Left lung (tissue), 4 donors: ENCODE measurements at regions not wholly inside any gene's neighbourhood (a gene's known extent, or its start where the extent isn't known, plus 50 kb on each side); places are given as distances from the start of the nearest gene placed in this dataset.
A peak's percentile ranks its signal among the peaks of the same experiment; 100 is the strongest.

Experiments
- ATAC-seq: fragments of 200-7000 bp; cut with Tn5 transposase; one replicate; pipeline ENCODE4 v1.9.1; 2020; ENCODE audit warnings: moderate library complexity
- DNase-seq, 4 donors: peaks; one replicate each; pipeline ENCODE4 v3.0.0-alpha.2; 2013 to 2020
- H3K27ac ChIP-seq, 2 donors: fragments of 200-600 bp; sonication (generic) in 1 of 2; one replicate each; pipeline versions ENCODE4 v1.5.0 to v1.8.0; 2020 to 2021
- H3K27me3 ChIP-seq, 2 donors: fragments of 200-600 bp; sonication (generic) in 1 of 2; one replicate each; pipeline versions ENCODE4 v1.5.0 to v1.8.0; 2020 to 2021
- H3K36me3 ChIP-seq, 2 donors: fragments of 200-600 bp; sonication (generic) in 1 of 2; one replicate each; pipeline versions ENCODE4 v1.5.0 to v1.8.0; 2020 to 2021
- H3K4me1 ChIP-seq, 2 donors: fragments of 200-600 bp; one replicate each; pipeline ENCODE4 v1.8.0; 2021
- H3K4me3 ChIP-seq, 2 donors: fragments of 200-600 bp; sonication (generic) in 1 of 2; one replicate each; pipeline versions ENCODE4 v1.5.0 to v1.8.0; 2020 to 2021; ENCODE audit warnings: mild to moderate bottlenecking in 1 of 2
- H3K9me3 ChIP-seq, 2 donors: fragments of 200-600 bp; sonication (generic) in 1 of 2; one replicate each; pipeline versions ENCODE4 v1.5.0 to v1.8.0; 2020 to 2021
- CTCF ChIP-seq, 2 donors: fragments of 200-600 bp; sonication (generic) in 1 of 2; IDR thresholded peaks; one replicate each; pipeline versions ENCODE4 v1.5.0 to v1.8.0; 2021; ENCODE audit warnings: antibody characterized with exemption in 2 of 2
- intact Hi-C, 2 donors: fragments of 100-400 bp; cut with DNase I; formaldehyde crosslinking; loops; one replicate each; pipeline versions ENCODE4 v1.11.2 to v1.14.2; 2022
- donor health status: DM: no; HTN: yes; CAD: no.
- donor health status: DM: no; HTN: no; CAD: no.

- Histone ChIP-seq H3K9me3 (peaks cover 0 to 4% of the 10 kb centered on the region in 2 donors), H3K27ac (no peak overlapping the region), H3K27me3 (no peaks in the 10 kb centered on the region), H3K36me3 (no peaks in the 10 kb centered on the region), H3K4me3 (no peak overlapping the region), H3K4me1 (no peaks in the 10 kb centered on the region)
- DNase-seq, result no peak
- no peak for ATAC-seq
- no peak for TF ChIP-seq CTCF (IDR thresholded peaks at IDR 0.05)
- intact Hi-C loops, result no loop called here
Observed at GRCh38 chr16:64165368-64165767, 956.5 kb downstream of the CDH11 start.

DNA sequence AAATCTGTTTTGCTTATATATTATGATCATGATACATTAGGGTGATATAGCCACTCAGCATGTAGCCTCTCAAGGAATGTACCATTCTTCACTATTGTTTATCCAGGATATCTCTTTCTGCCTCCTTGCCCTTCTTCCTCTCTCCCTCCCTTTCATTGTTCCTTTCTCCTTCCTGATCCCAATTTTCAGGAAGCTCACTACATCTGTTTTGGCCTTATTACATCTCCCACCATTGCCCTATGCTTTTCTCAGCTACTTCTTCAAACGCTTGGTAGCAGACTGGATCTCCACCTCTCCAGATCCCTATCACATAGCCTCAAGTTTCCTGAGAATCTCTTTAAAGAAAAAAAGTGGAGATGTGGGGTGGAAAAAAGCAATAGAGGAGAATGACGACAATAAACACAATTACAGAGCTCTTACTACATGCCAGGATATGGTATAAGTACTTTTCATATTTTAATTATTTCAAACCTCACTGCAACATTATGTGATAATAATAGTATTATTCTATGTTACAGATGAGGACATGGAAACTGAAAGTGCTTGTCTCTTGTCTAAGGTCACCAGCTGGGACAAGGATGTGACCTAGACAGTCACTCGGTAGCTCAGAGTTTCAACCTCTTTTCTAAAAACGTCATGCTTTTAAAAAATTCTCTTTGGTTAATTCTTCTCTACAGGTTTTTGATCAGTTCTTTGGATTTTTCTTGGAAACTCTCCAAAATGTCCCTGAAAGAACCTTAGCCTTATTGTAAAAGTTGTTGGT lies 959.1 kb downstream of the CDH11 start:
- no peak for ATAC-seq
- intact Hi-C loops, result no loop called here
- no peaks in the 10 kb centered on the region for H3K36me3 ChIP-seq
- no peaks in the 10 kb centered on the region for H3K4me1 ChIP-seq
- no peak for TF ChIP-seq CTCF (IDR thresholded peaks at IDR 0.05)
- H3K9me3 ChIP-seq, result peaks cover 0 to 4% of the 10 kb centered on the region in 2 donors
- no peak overlapping the region for H3K27ac ChIP-seq
- H3K27me3 ChIP-seq, result no peaks in the 10 kb centered on the region
- no peak for DNase-seq
- H3K4me3 ChIP-seq, result no peak overlapping the region

- Histone ChIP-seq H3K4me3 (no peak overlapping the region), H3K9me3 (peaks cover 0 to 4% of the 10 kb centered on the region in 2 donors), H3K4me1 (no peaks in the 10 kb centered on the region), H3K36me3 (no peaks in the 10 kb centered on the region), H3K27me3 (no peaks in the 10 kb centered on the region), H3K27ac (no peak overlapping the region)
- ATAC-seq (no peak), DNase-seq (peak in 2 of 4 donors; percentile 12 to 13)
- intact Hi-C loops, result no loop called here
- no peak for TF ChIP-seq CTCF (IDR thresholded peaks at IDR 0.05)
Observed at GRCh38 chr16:64159976-64160375, 961.9 kb downstream of the CDH11 start.

GRCh38 chr16:64158941-64159588 lies 962.8 kb downstream of the CDH11 start:
- H3K27ac ChIP-seq, result no peak overlapping the region
- H3K27me3 ChIP-seq, result no peaks in the 10 kb centered on the region
- H3K9me3 ChIP-seq, result peaks cover 0 to 4% of the 10 kb centered on the region in 2 donors
- no peaks in the 10 kb centered on the region for H3K4me1 ChIP-seq
- intact Hi-C loops, result no loop called here
- H3K36me3 ChIP-seq, result no peaks in the 10 kb centered on the region
- DNase-seq (no peak), ATAC-seq (no peak)
- TF ChIP-seq CTCF (IDR thresholded peaks at IDR 0.05), result no peak
- no peak overlapping the region for H3K4me3 ChIP-seq

- intact Hi-C loops, result no loop called here
Observed at GRCh38 chr16:64153718-64154117, 968.1 kb downstream of the CDH11 start.

More at GRCh38 chr16:64153718-64154117, 968.1 kb downstream of the CDH11 start:
- DNase-seq (no peak), ATAC-seq (no peak)
- no peak for TF ChIP-seq CTCF (IDR thresholded peaks at IDR 0.05)
- no peaks in the 10 kb centered on the region for H3K36me3 ChIP-seq
- peaks cover 0 to 2% of the 10 kb centered on the region in 2 donors for H3K9me3 ChIP-seq
- no peaks in the 10 kb centered on the region for H3K27me3 ChIP-seq
- no peaks in the 10 kb centered on the region for H3K4me1 ChIP-seq
- no peak overlapping the region for H3K4me3 ChIP-seq
- H3K27ac ChIP-seq, result no peak overlapping the region
